ENCODE measurements at regions not wholly inside any gene's neighbourhood (a gene's known extent, or its start where the extent isn't known, plus 50 kb on each side); places are given as distances from the start of the nearest gene placed in this dataset.

GRCh38 chr10:84765656-84766055 lies 437.3 kb downstream of the CCSER2 start:
- Mint-ChIP-seq H3K27ac (no peak overlapping the region), H3K36me3 (no peaks in the 10 kb centered on the region), H3K27me3 (peaks cover 5% of the 10 kb centered on the region), H3K4me3 (no peak overlapping the region), H3K9me3 (peaks cover 3 to 4% (median 3%) of the 10 kb centered on the region in 3 donors), H3K4me1 (no peaks in the 10 kb centered on the region)

GRCh38 chr10:84766923-84767322 lies 438.5 kb downstream of the CCSER2 start:
- Mint-ChIP-seq H3K27ac (no peak overlapping the region), H3K4me3 (no peak overlapping the region), H3K4me1 (no peaks in the 10 kb centered on the region), H3K27me3 (peaks cover 5% of the 10 kb centered on the region), H3K36me3 (no peaks in the 10 kb centered on the region), H3K9me3 (peaks cover 3 to 5% (median 3%) of the 10 kb centered on the region in 3 donors)

DNA sequence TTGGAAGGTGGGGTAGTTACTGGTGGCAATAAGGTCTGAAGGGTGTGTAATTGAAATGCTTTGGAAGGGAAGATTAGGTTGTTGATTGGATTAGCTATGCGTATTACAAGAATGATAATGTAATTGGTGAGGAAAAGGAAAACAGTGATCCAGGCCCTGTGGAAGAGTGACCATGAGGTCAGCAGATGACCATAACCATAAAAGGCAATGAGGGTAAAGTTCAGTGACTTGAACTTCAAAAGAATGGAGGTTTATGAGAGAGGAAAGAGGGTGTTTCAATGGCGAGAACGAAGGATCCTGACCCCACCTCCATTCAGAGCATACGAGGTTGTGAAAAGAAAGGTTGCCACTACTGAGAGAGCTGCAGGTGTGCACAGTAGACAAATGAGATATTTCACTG lies 439.7 kb downstream of the CCSER2 start:
- H3K27me3 Mint-ChIP-seq: peaks cover 5% of the 10 kb centered on the region
- no peak overlapping the region for H3K27ac Mint-ChIP-seq
- no peaks in the 10 kb centered on the region for H3K36me3 Mint-ChIP-seq
- peaks cover 3 to 8% (median 3%) of the 10 kb centered on the region in 3 donors for H3K9me3 Mint-ChIP-seq
- H3K4me1 Mint-ChIP-seq: no peaks in the 10 kb centered on the region
- no peak overlapping the region for H3K4me3 Mint-ChIP-seq

DNA sequence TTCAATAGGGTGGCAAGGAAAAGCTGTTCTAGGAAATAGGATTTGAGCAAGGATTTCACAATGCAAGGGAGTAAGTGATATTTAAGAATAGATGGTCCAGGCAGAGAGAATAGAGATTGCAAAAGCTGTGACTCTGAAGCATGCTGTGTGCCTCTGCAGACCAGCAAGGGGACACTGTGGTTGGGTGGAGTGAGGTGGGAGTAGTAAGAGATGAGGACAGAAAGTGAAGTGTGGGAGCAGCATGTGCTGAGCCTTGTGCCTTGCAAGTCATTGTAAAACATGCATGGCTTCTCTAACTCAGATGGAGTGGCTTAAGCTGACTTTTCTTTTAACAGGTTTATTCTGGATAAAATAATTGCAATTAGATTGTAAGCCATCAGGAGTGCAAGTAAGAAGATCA lies 442.4 kb downstream of the CCSER2 start:
- H3K4me1 Mint-ChIP-seq: no peaks in the 10 kb centered on the region
- H3K4me3 Mint-ChIP-seq: no peak overlapping the region
- peaks cover 2% of the 10 kb centered on the region for H3K27me3 Mint-ChIP-seq
- H3K36me3 Mint-ChIP-seq: no peaks in the 10 kb centered on the region
- peaks cover 1 to 8% (median 3%) of the 10 kb centered on the region in 3 donors for H3K9me3 Mint-ChIP-seq
- no peak overlapping the region for H3K27ac Mint-ChIP-seq

- H3K9me3 Mint-ChIP-seq: peaks cover 0 to 2% (median 0%) of the 10 kb centered on the region in 3 donors
- no peaks in the 10 kb centered on the region for H3K4me1 Mint-ChIP-seq
- H3K36me3 Mint-ChIP-seq: no peaks in the 10 kb centered on the region
- H3K27ac Mint-ChIP-seq: no peak overlapping the region
- H3K4me3 Mint-ChIP-seq: no peak overlapping the region
- H3K27me3 Mint-ChIP-seq: no peaks in the 10 kb centered on the region
These were observed 455.0 kb downstream of the CCSER2 start for GRCh38 chr10:84783386-84783785.

- H3K4me3 Mint-ChIP-seq: no peak overlapping the region
- no peaks in the 10 kb centered on the region for H3K36me3 Mint-ChIP-seq
- H3K27me3 Mint-ChIP-seq: no peaks in the 10 kb centered on the region
- no peak overlapping the region for H3K27ac Mint-ChIP-seq
- no peaks in the 10 kb centered on the region for H3K4me1 Mint-ChIP-seq
- peaks cover 0 to 2% (median 0%) of the 10 kb centered on the region in 3 donors for H3K9me3 Mint-ChIP-seq
These were observed 455.5 kb downstream of the CCSER2 start for GRCh38 chr10:84783909-84784308.

- Mint-ChIP-seq H3K4me3 (no peak overlapping the region), H3K27ac (no peak overlapping the region), H3K36me3 (no peaks in the 10 kb centered on the region), H3K27me3 (no peaks in the 10 kb centered on the region), H3K4me1 (no peaks in the 10 kb centered on the region), H3K9me3 (peaks cover 0 to 2% (median 0%) of the 10 kb centered on the region in 3 donors)
These were observed 456.4 kb downstream of the CCSER2 start for GRCh38 chr10:84784749-84785148.

DNA sequence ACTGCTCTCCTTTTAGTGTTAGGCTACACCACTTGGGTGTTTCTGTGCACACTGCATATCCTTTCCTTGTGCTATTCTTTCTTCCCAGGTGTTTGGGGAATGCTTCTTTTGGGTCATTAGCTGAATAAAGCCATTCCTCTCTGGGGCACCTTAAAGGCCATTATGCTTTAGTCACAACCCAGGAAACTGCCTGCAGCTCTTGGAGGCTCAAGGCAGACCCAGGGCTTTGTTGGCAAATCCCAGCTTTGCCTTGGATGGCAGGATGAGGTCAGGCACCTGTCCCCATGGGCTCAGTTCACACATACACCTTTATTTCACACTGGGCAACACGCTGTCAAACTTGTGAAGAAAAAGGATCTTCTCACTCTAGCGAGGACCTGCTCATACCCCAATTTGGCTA lies 460.6 kb downstream of the CCSER2 start:
- no peaks in the 10 kb centered on the region for H3K27me3 Mint-ChIP-seq
- H3K36me3 Mint-ChIP-seq: no peaks in the 10 kb centered on the region
- H3K9me3 Mint-ChIP-seq: no peaks in the 10 kb centered on the region
- no peak overlapping the region for H3K27ac Mint-ChIP-seq
- H3K4me1 Mint-ChIP-seq: no peaks in the 10 kb centered on the region
- H3K4me3 Mint-ChIP-seq: no peak overlapping the region

- Mint-ChIP-seq H3K36me3 (no peaks in the 10 kb centered on the region), H3K4me1 (no peaks in the 10 kb centered on the region), H3K4me3 (no peak overlapping the region), H3K27me3 (peaks cover 4% of the 10 kb centered on the region), H3K27ac (no peak overlapping the region), H3K9me3 (peaks cover 0 to 2% (median 2%) of the 10 kb centered on the region in 3 donors)
These were observed 469.9 kb downstream of the CCSER2 start for GRCh38 chr10:84798312-84798711.

DNA sequence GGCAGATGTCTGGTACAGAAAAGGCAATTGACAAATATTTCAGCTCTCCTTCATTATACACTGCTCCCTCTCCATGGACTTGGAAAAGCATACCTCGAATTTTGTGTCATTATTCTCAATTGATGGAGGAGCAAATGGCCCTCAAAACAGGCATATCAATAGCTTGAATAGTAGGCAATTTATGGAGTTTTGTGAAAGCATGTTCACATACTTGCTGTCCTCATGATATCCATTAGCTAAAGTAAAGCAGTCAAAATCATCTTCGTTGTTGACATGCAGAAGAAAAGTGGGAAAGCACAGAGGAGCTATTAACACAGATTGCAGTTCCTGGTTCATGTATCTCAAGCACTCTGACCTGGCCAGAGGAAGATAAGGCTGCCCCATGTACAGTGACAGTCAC lies 472.8 kb downstream of the CCSER2 start:
- no peak overlapping the region for H3K4me3 Mint-ChIP-seq
- H3K27me3 Mint-ChIP-seq: peaks cover 4% of the 10 kb centered on the region
- H3K36me3 Mint-ChIP-seq: no peaks in the 10 kb centered on the region
- no peaks in the 10 kb centered on the region for H3K4me1 Mint-ChIP-seq
- no peak overlapping the region for H3K27ac Mint-ChIP-seq
- H3K9me3 Mint-ChIP-seq: peaks cover 2 to 3% (median 2%) of the 10 kb centered on the region in 3 donors

GRCh38 chr10:84801916-84802315 lies 473.5 kb downstream of the CCSER2 start:
- Mint-ChIP-seq H3K4me1 (no peaks in the 10 kb centered on the region), H3K36me3 (no peaks in the 10 kb centered on the region), H3K4me3 (no peak overlapping the region), H3K9me3 (peaks cover 2 to 3% (median 2%) of the 10 kb centered on the region in 3 donors), H3K27me3 (peaks cover 4% of the 10 kb centered on the region), H3K27ac (no peak overlapping the region)

- H3K36me3 Mint-ChIP-seq: no peaks in the 10 kb centered on the region
- no peak overlapping the region for H3K27ac Mint-ChIP-seq
- H3K9me3 Mint-ChIP-seq: peaks cover 0 to 3% (median 2%) of the 10 kb centered on the region in 3 donors
- H3K4me1 Mint-ChIP-seq: no peaks in the 10 kb centered on the region
- no peak overlapping the region for H3K4me3 Mint-ChIP-seq
- H3K27me3 Mint-ChIP-seq: no peaks in the 10 kb centered on the region
These were observed 476.8 kb downstream of the CCSER2 start for GRCh38 chr10:84805149-84805548.

DNA sequence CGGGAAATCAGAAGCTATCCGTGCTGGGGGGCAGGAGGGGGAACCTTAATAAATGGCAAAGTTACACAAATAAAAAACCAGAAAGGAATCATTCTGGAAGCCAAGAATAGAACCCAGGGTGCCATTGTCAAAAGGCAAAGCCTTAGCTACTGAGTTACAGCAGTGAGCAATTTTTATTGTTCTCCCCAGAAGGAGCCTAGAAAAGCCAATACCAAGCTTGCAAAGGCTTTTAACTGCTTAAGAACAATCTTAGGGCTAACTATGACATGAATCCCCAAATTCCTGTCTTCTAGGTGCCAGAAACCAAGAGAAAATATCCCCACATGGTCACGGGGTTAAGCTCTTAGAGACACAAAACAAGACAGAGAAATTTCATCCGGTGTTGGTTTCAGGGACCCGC lies 482.7 kb downstream of the CCSER2 start:
- H3K27me3 Mint-ChIP-seq: no peaks in the 10 kb centered on the region
- no peak overlapping the region for H3K4me3 Mint-ChIP-seq
- no peak overlapping the region for H3K27ac Mint-ChIP-seq
- H3K4me1 Mint-ChIP-seq: no peaks in the 10 kb centered on the region
- H3K36me3 Mint-ChIP-seq: no peaks in the 10 kb centered on the region
- peaks cover 0 to 2% (median 0%) of the 10 kb centered on the region in 3 donors for H3K9me3 Mint-ChIP-seq

- Mint-ChIP-seq H3K36me3 (no peaks in the 10 kb centered on the region), H3K4me1 (no peaks in the 10 kb centered on the region), H3K4me3 (peak overlapping the region in 1 of 4 donors; percentile 49), H3K27ac (no peak overlapping the region), H3K27me3 (no peaks in the 10 kb centered on the region), H3K9me3 (peaks cover 0 to 5% (median 1%) of the 10 kb centered on the region in 3 donors)
These were observed 490.6 kb downstream of the CCSER2 start for GRCh38 chr10:84818961-84819360.

- no peaks in the 10 kb centered on the region for H3K4me1 Mint-ChIP-seq
- peaks cover 0 to 3% (median 1%) of the 10 kb centered on the region in 3 donors for H3K9me3 Mint-ChIP-seq
- no peaks in the 10 kb centered on the region for H3K36me3 Mint-ChIP-seq
- no peak overlapping the region for H3K4me3 Mint-ChIP-seq
- no peaks in the 10 kb centered on the region for H3K27me3 Mint-ChIP-seq
- H3K27ac Mint-ChIP-seq: no peak overlapping the region
These were observed 491.7 kb downstream of the CCSER2 start for GRCh38 chr10:84820120-84820519.

DNA sequence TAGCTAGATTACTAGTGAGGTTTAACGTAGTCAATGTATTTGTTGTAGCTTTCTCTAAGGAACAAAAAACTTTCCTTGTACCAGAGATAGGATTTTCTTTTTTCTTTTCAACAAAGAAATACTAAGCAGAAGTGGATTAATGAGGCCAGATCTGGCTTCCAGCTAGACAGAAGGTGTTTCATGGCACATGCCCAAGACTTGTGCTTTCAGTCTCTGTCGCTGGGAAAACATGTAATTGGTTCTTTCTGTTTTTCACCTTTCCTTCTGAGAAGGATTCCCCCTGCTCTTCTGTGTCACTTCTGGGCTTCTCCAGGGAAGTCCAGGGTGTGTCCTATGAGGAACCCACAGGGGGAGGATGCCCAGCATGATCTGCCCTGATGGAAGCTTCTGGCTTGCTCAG lies 492.2 kb downstream of the CCSER2 start:
- Mint-ChIP-seq H3K27ac (no peak overlapping the region), H3K36me3 (no peaks in the 10 kb centered on the region), H3K4me1 (no peaks in the 10 kb centered on the region), H3K9me3 (peaks cover 0 to 3% (median 1%) of the 10 kb centered on the region in 3 donors), H3K4me3 (no peak overlapping the region), H3K27me3 (no peaks in the 10 kb centered on the region)

Data from IgD-negative memory B cell (primary cell).